HG02970 (cell line): ENCODE measurements at regions not wholly inside any gene's neighbourhood (a gene's known extent, or its start where the extent isn't known, plus 50 kb on each side); places are given as distances from the start of the nearest gene placed in this dataset.

ENCODE experiments used
- ATAC-seq: cut with Tn5 transposase; IDR thresholded peaks from one replicate; pipeline ENCODE4 v1.9.1; 2021; ENCODE audit warnings: mild to moderate bottlenecking, moderate library complexity, moderate number of reproducible peaks; ENCODE audit not compliant: unreplicated experiment, low FRiP score

- no peak for ATAC-seq
These were observed 365.0 kb downstream of the SEMA3D start for GRCh38 chr7:84821671-84822534.

- no peak for ATAC-seq
These were observed 366.4 kb downstream of the SEMA3D start for GRCh38 chr7:84820481-84820880.

GRCh38 chr7:84817016-84817415 is 369.8 kb downstream of the SEMA3D start:
- ATAC-seq = no peak

GRCh38 chr7:84813376-84813775 is 373.5 kb downstream of the SEMA3D start:
- ATAC-seq = no peak

GRCh38 chr7:84812021-84812420 is 374.8 kb downstream of the SEMA3D start:
- no peak for ATAC-seq

- ATAC-seq = no peak
These were observed 375.5 kb downstream of the SEMA3D start for GRCh38 chr7:84811362-84811761.

DNA sequence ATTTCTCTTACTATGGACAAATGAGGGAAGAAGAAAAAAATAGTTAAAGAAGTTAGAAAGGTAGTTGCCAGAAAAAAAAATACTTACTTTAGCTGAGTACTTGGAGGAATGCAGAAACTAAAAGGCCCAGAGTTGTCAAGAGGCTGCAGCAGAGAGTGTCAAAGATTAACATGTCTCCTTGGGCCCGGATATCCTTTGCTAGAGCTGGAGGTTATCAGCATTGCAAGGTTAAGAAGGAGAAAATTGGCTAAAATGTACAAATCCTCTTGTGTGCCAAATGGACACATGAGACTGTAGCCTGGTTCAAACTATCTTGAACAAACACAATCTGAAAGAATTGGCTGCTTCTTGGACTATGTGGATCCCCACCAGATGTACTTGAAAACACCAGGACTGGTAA is 377.0 kb downstream of the SEMA3D start:
- ATAC-seq = no peak

- ATAC-seq = no peak
These were observed 382.9 kb downstream of the SEMA3D start for GRCh38 chr7:84803979-84804378.

GRCh38 chr7:84801396-84801795 is 385.5 kb downstream of the SEMA3D start:
- no peak for ATAC-seq

DNA sequence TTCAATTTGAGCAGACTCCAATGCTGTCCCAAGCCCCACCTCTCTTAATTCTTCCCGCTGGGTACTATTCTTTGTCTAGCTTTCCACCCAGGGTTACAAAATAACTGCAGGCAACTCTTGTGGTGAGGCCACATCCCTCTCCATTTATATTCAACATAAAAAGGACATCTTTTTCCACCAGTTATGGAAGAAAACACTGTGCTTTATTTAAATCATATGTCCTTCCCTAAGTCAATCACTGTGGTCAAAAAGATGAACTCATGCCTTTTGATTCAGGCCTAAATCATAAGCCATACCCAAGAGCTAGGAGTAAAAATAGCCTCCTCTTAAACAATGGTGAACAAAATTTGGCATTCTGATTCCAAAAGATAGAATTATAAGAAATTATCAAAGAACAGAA is 386.0 kb downstream of the SEMA3D start:
- no peak for ATAC-seq

GRCh38 chr7:84799106-84799505 is 387.8 kb downstream of the SEMA3D start:
- no peak for ATAC-seq

GRCh38 chr7:84792231-84792893 is 394.5 kb downstream of the SEMA3D start:
- no peak for ATAC-seq

DNA sequence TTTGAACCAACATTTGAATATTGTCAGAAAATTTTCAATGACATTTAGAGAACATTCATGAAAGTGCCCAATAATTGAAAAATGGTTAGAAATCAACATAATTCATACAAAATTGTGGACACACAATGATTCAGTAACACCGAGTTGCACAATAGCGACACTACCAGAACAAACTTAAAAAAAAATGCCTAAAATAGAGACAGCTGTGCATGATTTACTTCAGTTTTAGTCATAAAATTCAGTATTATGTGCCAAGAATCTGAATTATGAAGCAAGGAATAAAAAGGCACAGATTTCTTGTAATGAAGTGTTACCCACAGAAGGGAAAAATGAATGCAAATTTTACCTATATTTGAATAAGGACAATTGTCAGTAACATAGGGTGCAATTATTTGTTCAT is 396.0 kb downstream of the SEMA3D start:
- no peak for ATAC-seq

- ATAC-seq = no peak
These were observed 400.8 kb downstream of the SEMA3D start for GRCh38 chr7:84786073-84786472.

DNA sequence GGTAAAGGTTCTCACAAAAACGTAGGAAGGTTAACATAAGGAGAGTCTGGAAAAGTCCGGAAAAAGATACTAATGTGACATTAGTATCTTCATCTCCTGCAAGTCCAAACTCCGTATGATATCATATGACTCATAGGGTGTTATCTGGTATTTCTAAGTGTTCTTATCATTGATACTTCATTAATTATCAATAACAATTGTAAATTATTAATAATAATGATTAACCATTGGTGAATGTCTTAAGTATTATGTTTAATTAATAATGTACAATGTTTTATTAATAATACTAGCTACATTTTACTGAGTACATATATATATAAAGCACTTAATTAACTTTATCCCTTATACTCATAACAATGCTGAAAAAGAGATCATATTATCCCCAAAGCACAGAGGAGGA is 402.4 kb downstream of the SEMA3D start:
- no peak for ATAC-seq

- ATAC-seq = no peak
These were observed 403.6 kb downstream of the SEMA3D start for GRCh38 chr7:84783141-84783778.

GRCh38 chr7:84781838-84782237 is 405.0 kb downstream of the SEMA3D start:
- ATAC-seq = no peak

DNA sequence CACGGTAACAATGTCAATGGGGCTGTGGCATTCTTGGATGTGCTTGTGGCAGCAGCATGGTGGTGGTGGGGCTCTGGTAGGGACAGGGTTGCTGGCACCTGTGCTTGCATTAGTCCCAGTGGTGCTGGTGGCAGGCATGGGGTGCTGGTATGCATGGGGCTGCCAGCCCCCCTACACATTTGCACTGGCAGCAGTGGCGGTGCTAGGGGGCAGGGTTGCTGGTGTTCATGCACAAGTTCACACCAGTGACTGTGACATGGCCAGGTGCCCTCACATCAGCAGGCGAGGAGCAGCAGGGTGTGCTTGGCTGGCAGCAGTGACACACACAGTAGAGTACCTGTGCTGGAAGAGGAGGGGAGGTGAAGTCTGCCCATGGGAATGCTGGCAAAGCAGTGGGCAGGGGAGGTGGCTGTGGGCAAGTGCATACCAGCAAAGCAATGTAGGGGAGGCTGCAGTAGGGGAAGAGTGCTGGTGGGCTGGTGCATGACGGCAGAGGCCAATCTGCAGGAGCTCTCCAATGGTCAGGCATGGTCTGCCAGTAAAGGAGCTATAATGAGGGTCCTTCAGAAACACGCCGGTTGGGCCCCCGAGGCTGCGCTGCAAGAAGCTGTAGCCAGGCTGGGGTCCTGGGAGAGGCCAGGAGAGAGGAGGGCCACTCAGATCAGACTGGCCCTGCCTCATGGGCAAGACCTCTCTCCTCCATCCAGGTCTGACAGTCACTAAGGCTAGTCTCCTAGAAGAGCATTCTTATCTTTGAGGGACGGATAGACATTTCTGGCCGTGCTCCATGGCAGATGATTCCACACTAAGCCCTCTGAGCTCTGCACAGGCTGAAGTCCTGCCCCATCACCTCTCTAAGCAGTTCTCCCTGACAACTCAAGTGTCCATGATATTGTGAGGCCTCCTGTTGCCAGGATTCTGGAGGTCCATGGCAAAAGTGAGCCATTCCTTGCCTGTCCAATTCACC is 406.4 kb downstream of the SEMA3D start:
- ATAC-seq = no peak

DNA sequence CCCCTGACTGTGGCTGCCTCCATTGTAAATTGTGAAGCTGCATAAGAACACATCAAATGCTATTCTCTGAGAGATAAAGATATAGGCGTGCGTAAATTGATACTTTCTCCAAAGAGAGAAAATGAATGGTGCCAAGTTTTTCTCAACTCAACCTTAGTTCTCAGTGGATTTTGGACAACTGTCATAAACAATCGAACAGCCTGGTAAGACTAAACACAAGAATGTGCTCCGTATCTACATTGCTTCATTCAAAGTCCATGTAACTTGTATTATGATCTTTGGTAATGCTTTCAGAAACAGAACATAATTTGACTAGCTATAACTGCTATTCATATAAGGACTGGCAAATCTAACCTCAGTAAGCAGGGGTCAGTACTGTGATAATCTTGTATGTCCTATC is 429.1 kb downstream of the SEMA3D start:
- ATAC-seq = no peak

- ATAC-seq = no peak
These were observed 440.5 kb downstream of the SEMA3D start for GRCh38 chr7:84746353-84746752.
